Activated B cell treated with CpG ODN at 0.5 μM for 24 hours (primary cell): ENCODE measurements at regions not wholly inside any gene's neighbourhood (a gene's known extent, or its start where the extent isn't known, plus 50 kb on each side); places are given as distances from the start of the nearest gene placed in this dataset.

ENCODE experiments used
- ATAC-seq: fragments of 200-7000 bp; cut with Tn5 transposase; one replicate; pipeline ENCODE4 v1.10.0; 2021; ENCODE audit warnings: low read depth, mild to moderate bottlenecking, moderate library complexity
- CTCF ChIA-PET: fragments of 350-600 bp; sonication (Branson Sonifier 250); formaldehyde crosslinking; loops from one replicate; lab custom pipeline; 2021; ENCODE audit warnings: antibody characterized with exemption; lab: Charles Lee
- POLR2A ChIA-PET: fragments of 350-600 bp; sonication (Branson Sonifier 250); formaldehyde crosslinking; loops from one replicate; lab custom pipeline; 2021; ENCODE audit warnings: antibody characterized with exemption; lab: Charles Lee
- DNase-seq: peaks from one replicate; pipeline ENCODE4 v3.0.0; 2022
- H3K27ac Mint-ChIP-seq: one replicate; pipeline ENCODE4 v1.8.0; 2020; ENCODE audit warnings: mixed read lengths
- H3K27me3 Mint-ChIP-seq: one replicate; pipeline ENCODE4 v1.8.0; 2021; ENCODE audit warnings: mixed read lengths
- H3K36me3 Mint-ChIP-seq: one replicate; pipeline ENCODE4 v1.8.0; 2021; ENCODE audit warnings: low read depth, mixed read lengths
- H3K4me1 Mint-ChIP-seq: one replicate; pipeline ENCODE4 v1.8.0; 2021; ENCODE audit warnings: mixed read lengths
- H3K4me3 Mint-ChIP-seq: one replicate; pipeline ENCODE4 v1.8.0; 2020; ENCODE audit warnings: mild to moderate bottlenecking, mixed read lengths
- H3K9me3 Mint-ChIP-seq: one replicate; pipeline ENCODE4 v1.8.0; 2020; ENCODE audit warnings: mixed read lengths
- CTCF ChIP-seq: fragments of 200-600 bp; IDR thresholded peaks from one replicate; pipeline ENCODE4 v1.8.0; 2022; ENCODE audit warnings: antibody characterized with exemption, mild to moderate bottlenecking
- intact Hi-C: fragments of 100-400 bp; cut with micrococcal nuclease; formaldehyde crosslinking; loops from one replicate; pipeline ENCODE4 v1.15.1; 2024

GRCh38 chr15:87197981-87198380, 1058.6 kb downstream of the NTRK3 start:
- no peak overlapping the region for H3K27ac Mint-ChIP-seq
- no peaks in the 10 kb centered on the region for H3K27me3 Mint-ChIP-seq
- no peak for TF ChIP-seq CTCF
- H3K4me3 Mint-ChIP-seq = no peak overlapping the region
- CTCF ChIA-PET = no interaction called here
- no peak for DNase-seq
- ATAC-seq = no peak
- H3K4me1 Mint-ChIP-seq = no peaks in the 10 kb centered on the region
- POLR2A ChIA-PET = no interaction called here
- peaks cover 9% of the 10 kb centered on the region for H3K9me3 Mint-ChIP-seq
- intact Hi-C loops = no loop called here
- H3K36me3 Mint-ChIP-seq = no peaks in the 10 kb centered on the region

DNA sequence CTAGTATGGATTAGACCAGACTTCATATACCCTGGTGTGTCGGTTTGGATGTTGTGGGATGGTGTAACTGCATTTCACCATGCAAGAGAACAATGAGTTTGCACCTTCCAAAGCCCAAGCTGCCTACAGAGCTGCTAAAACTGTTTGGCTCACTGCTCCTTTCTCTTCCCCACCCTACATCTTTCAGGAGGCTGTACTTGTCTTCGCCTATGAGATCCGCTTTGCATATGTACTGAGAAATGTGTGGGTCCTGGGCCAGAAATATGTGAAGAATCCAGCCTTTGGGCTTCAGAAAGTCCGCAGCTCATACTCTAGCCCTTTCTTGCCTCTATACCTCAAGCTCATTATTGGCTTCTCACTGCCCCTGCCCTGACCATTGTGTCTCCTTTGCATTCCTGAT, 1060.0 kb downstream of the NTRK3 start:
- no peak for ATAC-seq
- no peaks in the 10 kb centered on the region for H3K4me1 Mint-ChIP-seq
- CTCF ChIA-PET = no interaction called here
- peaks cover 9% of the 10 kb centered on the region for H3K9me3 Mint-ChIP-seq
- no peak overlapping the region for H3K27ac Mint-ChIP-seq
- intact Hi-C loops = no loop called here
- H3K4me3 Mint-ChIP-seq = no peak overlapping the region
- DNase-seq = no peak
- H3K36me3 Mint-ChIP-seq = no peaks in the 10 kb centered on the region
- POLR2A ChIA-PET = no interaction called here
- H3K27me3 Mint-ChIP-seq = no peaks in the 10 kb centered on the region
- no peak for TF ChIP-seq CTCF

GRCh38 chr15:87193481-87193880, 1063.1 kb downstream of the NTRK3 start:
- intact Hi-C loops = no loop called here
- Mint-ChIP-seq H3K4me3 (no peak overlapping the region), H3K27ac (no peak overlapping the region), H3K4me1 (no peaks in the 10 kb centered on the region), H3K27me3 (no peaks in the 10 kb centered on the region), H3K36me3 (no peaks in the 10 kb centered on the region), H3K9me3 (peaks cover 10% of the 10 kb centered on the region)
- no peak for TF ChIP-seq CTCF
- POLR2A ChIA-PET = no interaction called here
- CTCF ChIA-PET = no interaction called here
- DNase-seq (no peak), ATAC-seq (no peak)

DNA sequence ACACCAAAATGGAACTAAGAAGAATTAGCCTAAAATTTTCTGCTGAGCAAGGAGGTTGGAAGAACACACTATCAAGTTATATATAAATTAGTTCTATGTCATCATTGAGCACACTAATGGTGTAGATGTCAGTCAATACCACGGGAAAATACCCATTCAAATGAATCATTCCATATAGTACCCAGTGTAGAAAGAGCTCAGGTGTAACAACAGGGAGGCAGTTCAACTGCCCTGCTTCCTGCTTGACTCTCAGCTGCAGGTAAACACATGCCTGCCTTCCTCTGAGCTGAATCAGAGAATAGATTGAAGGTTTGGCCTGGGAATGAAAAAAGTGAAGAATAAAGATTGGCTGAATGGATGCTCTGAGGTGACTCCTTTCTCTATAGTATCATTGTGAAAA, 1088.0 kb downstream of the AGBL1 start:
- no peak overlapping the region for H3K4me3 Mint-ChIP-seq
- ATAC-seq = no peak
- no peaks in the 10 kb centered on the region for H3K27me3 Mint-ChIP-seq
- H3K27ac Mint-ChIP-seq = no peak overlapping the region
- intact Hi-C loops = no loop called here
- TF ChIP-seq CTCF = no peak
- peaks cover 3% of the 10 kb centered on the region for H3K9me3 Mint-ChIP-seq
- H3K36me3 Mint-ChIP-seq = no peaks in the 10 kb centered on the region
- POLR2A ChIA-PET = no interaction called here
- H3K4me1 Mint-ChIP-seq = no peaks in the 10 kb centered on the region
- CTCF ChIA-PET = no interaction called here
- no peak for DNase-seq

DNA sequence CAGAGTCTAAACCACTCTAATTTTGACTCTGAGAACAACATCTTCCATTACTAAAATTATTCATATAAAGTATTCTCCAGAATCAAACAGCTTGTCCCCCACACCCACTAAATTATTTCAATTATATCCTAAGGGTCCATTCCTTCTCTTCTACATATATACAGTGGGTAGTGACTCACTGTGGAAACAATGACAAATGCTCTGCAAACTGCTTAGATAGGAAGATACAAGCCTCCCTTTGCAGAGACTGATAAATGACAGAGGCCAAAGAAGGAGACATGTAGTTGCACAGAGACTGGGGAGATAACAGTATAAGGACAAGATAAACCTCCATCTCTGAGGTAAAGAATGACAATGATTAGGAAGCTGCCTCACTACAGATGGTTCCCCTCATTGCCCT, 1087.4 kb downstream of the AGBL1 start:
- no peak overlapping the region for H3K4me3 Mint-ChIP-seq
- ChIA-PET CTCF (no interaction called here), POLR2A (no interaction called here)
- DNase-seq (no peak), ATAC-seq (no peak)
- no peaks in the 10 kb centered on the region for H3K4me1 Mint-ChIP-seq
- intact Hi-C loops = no loop called here
- peaks cover 3% of the 10 kb centered on the region for H3K9me3 Mint-ChIP-seq
- H3K36me3 Mint-ChIP-seq = no peaks in the 10 kb centered on the region
- H3K27ac Mint-ChIP-seq = no peak overlapping the region
- no peak for TF ChIP-seq CTCF
- H3K27me3 Mint-ChIP-seq = no peaks in the 10 kb centered on the region
